ENCODE measurements at regions not wholly inside any gene's neighbourhood (a gene's known extent, or its start where the extent isn't known, plus 50 kb on each side); places are given as distances from the start of the nearest gene placed in this dataset.

- no peak overlapping the region for H3K4me3 Mint-ChIP-seq (ENCODE audit: unreplicated experiment)
- H3K9me3 Mint-ChIP-seq (ENCODE audit: low read depth), result no peaks in the 10 kb centered on the region
- no peak for DNase-seq (ENCODE audit: low spot score)
- H3K4me1 Mint-ChIP-seq (ENCODE audit: low read depth), result peaks cover 7% of the 10 kb centered on the region
- H3K27ac Mint-ChIP-seq (ENCODE audit: unreplicated experiment), result no peak overlapping the region
- no peak for TF ChIP-seq CTCF (IDR thresholded peaks at IDR 0.05)
- no peaks in the 10 kb centered on the region for H3K36me3 Mint-ChIP-seq (ENCODE audit: low read depth)
- H3K27me3 Mint-ChIP-seq (ENCODE audit: low read depth), result no peaks in the 10 kb centered on the region
Observed at GRCh38 chr5:57325678-57326397, 152.0 kb downstream of the GPBP1 start.

GRCh38 chr5:57324861-57325260 is 151.0 kb downstream of the GPBP1 start:
- no peaks in the 10 kb centered on the region for H3K27me3 Mint-ChIP-seq (ENCODE audit: low read depth)
- DNase-seq (ENCODE audit: low spot score), result no peak
- H3K4me1 Mint-ChIP-seq (ENCODE audit: low read depth), result peaks cover 7% of the 10 kb centered on the region
- H3K9me3 Mint-ChIP-seq (ENCODE audit: low read depth), result no peaks in the 10 kb centered on the region
- TF ChIP-seq CTCF (IDR thresholded peaks at IDR 0.05), result no peak
- H3K4me3 Mint-ChIP-seq (ENCODE audit: unreplicated experiment), result no peak overlapping the region
- no peak overlapping the region for H3K27ac Mint-ChIP-seq (ENCODE audit: unreplicated experiment)
- no peaks in the 10 kb centered on the region for H3K36me3 Mint-ChIP-seq (ENCODE audit: low read depth)

- no peak overlapping the region for H3K4me3 Mint-ChIP-seq (ENCODE audit: unreplicated experiment)
- H3K36me3 Mint-ChIP-seq (ENCODE audit: low read depth), result no peaks in the 10 kb centered on the region
- no peak overlapping the region for H3K27ac Mint-ChIP-seq (ENCODE audit: unreplicated experiment)
- H3K9me3 Mint-ChIP-seq (ENCODE audit: low read depth), result no peaks in the 10 kb centered on the region
- DNase-seq (ENCODE audit: low spot score), result no peak
- TF ChIP-seq CTCF (IDR thresholded peaks at IDR 0.05), result no peak
- H3K4me1 Mint-ChIP-seq (ENCODE audit: low read depth), result peaks cover 7% of the 10 kb centered on the region
- no peaks in the 10 kb centered on the region for H3K27me3 Mint-ChIP-seq (ENCODE audit: low read depth)
Observed at GRCh38 chr5:57324181-57324580, 150.3 kb downstream of the GPBP1 start.

- H3K4me3 Mint-ChIP-seq (ENCODE audit: unreplicated experiment), result no peak overlapping the region
- H3K27me3 Mint-ChIP-seq (ENCODE audit: low read depth), result no peaks in the 10 kb centered on the region
- no peak overlapping the region for H3K27ac Mint-ChIP-seq (ENCODE audit: unreplicated experiment)
- no peak for DNase-seq (ENCODE audit: low spot score)
- H3K36me3 Mint-ChIP-seq (ENCODE audit: low read depth), result no peaks in the 10 kb centered on the region
- H3K4me1 Mint-ChIP-seq (ENCODE audit: low read depth), result peaks cover 10% of the 10 kb centered on the region
- TF ChIP-seq CTCF (IDR thresholded peaks at IDR 0.05), result no peak
- no peaks in the 10 kb centered on the region for H3K9me3 Mint-ChIP-seq (ENCODE audit: low read depth)
Observed at GRCh38 chr5:57320582-57320981, 146.7 kb downstream of the GPBP1 start.

GRCh38 chr5:57319628-57320027 is 145.8 kb downstream of the GPBP1 start:
- Mint-ChIP-seq H3K27ac (ENCODE audit: unreplicated experiment) (no peak overlapping the region), H3K27me3 (ENCODE audit: low read depth) (no peaks in the 10 kb centered on the region), H3K4me3 (ENCODE audit: unreplicated experiment) (no peak overlapping the region), H3K36me3 (ENCODE audit: low read depth) (no peaks in the 10 kb centered on the region), H3K4me1 (ENCODE audit: low read depth) (peaks cover 10% of the 10 kb centered on the region), H3K9me3 (ENCODE audit: low read depth) (no peaks in the 10 kb centered on the region)
- DNase-seq (ENCODE audit: low spot score), result no peak
- TF ChIP-seq CTCF (IDR thresholded peaks at IDR 0.05), result no peak

All from chondrocyte (in vitro differentiated cells).